GM12878 (cell line): ENCODE measurements at regions not wholly inside any gene's neighbourhood (a gene's known extent, or its start where the extent isn't known, plus 50 kb on each side); places are given as distances from the start of the nearest gene placed in this dataset.

ENCODE experiments used
- EZH2 ChIP-seq: IDR thresholded peaks from 2 replicates; pipeline ENCODE4 v1.6.1; 2012; ENCODE audit warnings: low read depth, mild to moderate bottlenecking, control low read depth, inconsistent platforms, low read length, borderline replicate concordance; ENCODE audit not compliant: control insufficient read depth
- ZNF274 ChIP-seq: IDR thresholded peaks from one replicate; pipeline ENCODE4 v1.8.0; 2011; ENCODE audit not compliant: insufficient read length, insufficient read depth
- TF ChIP-seq, protein P1 (sequence below), 3 experiments: IDR thresholded peaks in 2 of 3; conservative IDR thresholded peaks in 1 of 3; 2 replicates each; pipeline ENCODE4 v1.5.1; 2011; ENCODE audit warnings: low read depth in 3 of 3, low read length in 3 of 3, mild to moderate bottlenecking in 3 of 3, control low read depth in 2 of 3, moderate library complexity in 2 of 3, inconsistent platforms in 1 of 3, mixed read lengths in 1 of 3; ENCODE audit not compliant: control insufficient read depth in 2 of 3, insufficient read depth in 1 of 3; ENCODE audit errors: extremely low read depth in 1 of 3

DNA sequence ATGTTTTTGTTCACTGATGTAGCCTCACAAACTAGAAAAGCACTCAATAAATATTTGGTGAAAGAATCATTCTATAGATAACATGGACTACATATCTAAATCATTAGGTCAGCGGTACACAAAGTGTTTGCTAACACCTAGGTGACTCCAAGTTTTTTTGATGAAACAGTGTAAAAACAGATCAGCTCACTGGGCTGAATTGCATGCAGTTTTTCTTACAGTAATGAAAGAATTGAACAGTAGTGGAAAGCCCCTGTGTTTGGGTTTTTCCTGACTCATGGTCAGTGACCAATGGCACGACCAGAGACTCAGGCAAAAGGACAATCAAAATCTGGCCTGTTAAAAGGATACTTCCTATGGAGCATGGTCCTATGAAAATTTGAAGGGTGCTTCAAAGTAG, 384.3 kb upstream of the EPHA6 start:
- no peak for TF ChIP-seq ZNF274
- no peak for TF ChIP-seq EZH2
- TF ChIP-seq, protein P1, sequence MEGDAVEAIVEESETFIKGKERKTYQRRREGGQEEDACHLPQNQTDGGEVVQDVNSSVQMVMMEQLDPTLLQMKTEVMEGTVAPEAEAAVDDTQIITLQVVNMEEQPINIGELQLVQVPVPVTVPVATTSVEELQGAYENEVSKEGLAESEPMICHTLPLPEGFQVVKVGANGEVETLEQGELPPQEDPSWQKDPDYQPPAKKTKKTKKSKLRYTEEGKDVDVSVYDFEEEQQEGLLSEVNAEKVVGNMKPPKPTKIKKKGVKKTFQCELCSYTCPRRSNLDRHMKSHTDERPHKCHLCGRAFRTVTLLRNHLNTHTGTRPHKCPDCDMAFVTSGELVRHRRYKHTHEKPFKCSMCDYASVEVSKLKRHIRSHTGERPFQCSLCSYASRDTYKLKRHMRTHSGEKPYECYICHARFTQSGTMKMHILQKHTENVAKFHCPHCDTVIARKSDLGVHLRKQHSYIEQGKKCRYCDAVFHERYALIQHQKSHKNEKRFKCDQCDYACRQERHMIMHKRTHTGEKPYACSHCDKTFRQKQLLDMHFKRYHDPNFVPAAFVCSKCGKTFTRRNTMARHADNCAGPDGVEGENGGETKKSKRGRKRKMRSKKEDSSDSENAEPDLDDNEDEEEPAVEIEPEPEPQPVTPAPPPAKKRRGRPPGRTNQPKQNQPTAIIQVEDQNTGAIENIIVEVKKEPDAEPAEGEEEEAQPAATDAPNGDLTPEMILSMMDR (IDR thresholded peaks at IDR 0.05 in 2 of 3, conservative IDR thresholded peaks at IDR 0.05 in 1 of 3; ENCODE audit: control insufficient read depth in 2 of 3, extremely low read depth in 1 of 3, insufficient read depth in 1 of 3, low read depth in 3 of 3, low read length in 3 of 3) = no peak
